Activated naive CD4-positive, alpha-beta T cell treated with anti-CD3 and anti-CD28 coated beads, Interleukin-2, amount 10 ng/mL, durations not matched to agents 7 days and 5 days (primary cell): ENCODE measurements at regions not wholly inside any gene's neighbourhood (a gene's known extent, or its start where the extent isn't known, plus 50 kb on each side); places are given as distances from the start of the nearest gene placed in this dataset.
"Not testable (repeated sequence)": the region's sequence is repeated elsewhere in the genome, so short reads cannot be mapped to it uniquely, and the experiment has no call there.

Experiments used
- CTCF ChIA-PET: fragments of 350-600 bp; sonication (Branson Sonifier 250); formaldehyde crosslinking; loops from one replicate; lab custom pipeline; 2021; ENCODE audit warnings: antibody characterized with exemption; lab: Charles Lee
- DNase-seq: peaks from one replicate; pipeline ENCODE4 v3.0.0-alpha.2; 2020
- H3K27ac Mint-ChIP-seq: one replicate; pipeline ENCODE4 v1.8.0; 2021; ENCODE audit warnings: mild to moderate bottlenecking, moderate library complexity, mixed read lengths
- H3K27me3 Mint-ChIP-seq: one replicate; pipeline ENCODE4 v1.8.0; 2021; ENCODE audit warnings: mild to moderate bottlenecking, mixed read lengths
- H3K36me3 Mint-ChIP-seq: one replicate; pipeline ENCODE4 v1.8.0; 2021; ENCODE audit warnings: mixed read lengths
- H3K4me1 Mint-ChIP-seq: one replicate; pipeline ENCODE4 v1.8.0; 2021; ENCODE audit warnings: mixed read lengths
- H3K4me3 Mint-ChIP-seq: one replicate; pipeline ENCODE4 v1.8.0; 2021; ENCODE audit warnings: mild to moderate bottlenecking, moderate library complexity, mixed read lengths
- H3K9me3 Mint-ChIP-seq: one replicate; pipeline ENCODE4 v1.8.0; 2021; ENCODE audit warnings: mixed read lengths

- Mint-ChIP-seq H3K9me3 (no peaks in the 10 kb centered on the region), H3K27me3 (no peaks in the 10 kb centered on the region), H3K4me3 (no peak overlapping the region), H3K4me1 (no peaks in the 10 kb centered on the region), H3K27ac (no peak overlapping the region), H3K36me3 (no peaks in the 10 kb centered on the region)
- DNase-seq: no peak
- CTCF ChIA-PET: no interaction called here
Observed at GRCh38 chr5:108556441-108557145, 174.7 kb upstream of the FBXL17 start.

- Mint-ChIP-seq H3K4me1 (no peaks in the 10 kb centered on the region), H3K4me3 (no peak overlapping the region), H3K36me3 (no peaks in the 10 kb centered on the region), H3K27ac (no peak overlapping the region), H3K27me3 (peaks cover 8% of the 10 kb centered on the region), H3K9me3 (no peaks in the 10 kb centered on the region)
- no peak for DNase-seq
- CTCF ChIA-PET: no interaction called here
Observed at GRCh38 chr5:108548684-108549596, 167.0 kb upstream of the FBXL17 start.

GRCh38 chr5:108546939-108547338, 165.0 kb upstream of the FBXL17 start:
- CTCF ChIA-PET: no interaction called here
- no peak for DNase-seq
- no peaks in the 10 kb centered on the region for H3K4me1 Mint-ChIP-seq
- peaks cover 8% of the 10 kb centered on the region for H3K27me3 Mint-ChIP-seq
- no peak overlapping the region for H3K4me3 Mint-ChIP-seq
- H3K9me3 Mint-ChIP-seq: no peaks in the 10 kb centered on the region
- no peaks in the 10 kb centered on the region for H3K36me3 Mint-ChIP-seq
- no peak overlapping the region for H3K27ac Mint-ChIP-seq

- DNase-seq: no peak
- Mint-ChIP-seq H3K27me3 (peaks cover 8% of the 10 kb centered on the region), H3K36me3 (no peaks in the 10 kb centered on the region), H3K27ac (no peak overlapping the region), H3K4me3 (no peak overlapping the region), H3K4me1 (no peaks in the 10 kb centered on the region), H3K9me3 (no peaks in the 10 kb centered on the region)
- CTCF ChIA-PET: no interaction called here
Observed at GRCh38 chr5:108545301-108545700, 163.4 kb upstream of the FBXL17 start.

- H3K27ac Mint-ChIP-seq: no peak overlapping the region
- no peaks in the 10 kb centered on the region for H3K4me1 Mint-ChIP-seq
- no peak overlapping the region for H3K4me3 Mint-ChIP-seq
- H3K9me3 Mint-ChIP-seq: no peaks in the 10 kb centered on the region
- H3K36me3 Mint-ChIP-seq: no peaks in the 10 kb centered on the region
- H3K27me3 Mint-ChIP-seq: peaks cover 4% of the 10 kb centered on the region
- CTCF ChIA-PET: no interaction called here
- no peak for DNase-seq
Observed at GRCh38 chr5:108543486-108543885, 161.6 kb upstream of the FBXL17 start.

- no peak overlapping the region for H3K27ac Mint-ChIP-seq
- no peaks in the 10 kb centered on the region for H3K36me3 Mint-ChIP-seq
- CTCF ChIA-PET: no interaction called here
- no peaks in the 10 kb centered on the region for H3K4me1 Mint-ChIP-seq
- DNase-seq: no peak
- no peaks in the 10 kb centered on the region for H3K9me3 Mint-ChIP-seq
- H3K27me3 Mint-ChIP-seq: no peaks in the 10 kb centered on the region
- no peak overlapping the region for H3K4me3 Mint-ChIP-seq
Observed at GRCh38 chr5:108541836-108542235, 159.9 kb upstream of the FBXL17 start.

GRCh38 chr5:108536321-108536720, 154.4 kb upstream of the FBXL17 start:
- CTCF ChIA-PET: no interaction called here
- DNase-seq: no peak
- Mint-ChIP-seq H3K4me3 (no peak overlapping the region), H3K4me1 (no peaks in the 10 kb centered on the region), H3K27ac (no peak overlapping the region), H3K27me3 (peaks cover 4% of the 10 kb centered on the region), H3K36me3 (no peaks in the 10 kb centered on the region), H3K9me3 (no peaks in the 10 kb centered on the region)

- H3K36me3 Mint-ChIP-seq, H3K9me3 Mint-ChIP-seq, CTCF ChIA-PET, H3K4me3 Mint-ChIP-seq, H3K27ac Mint-ChIP-seq, H3K4me1 Mint-ChIP-seq, H3K27me3 Mint-ChIP-seq, DNase-seq: not testable (repeated sequence)
Observed at GRCh38 chr5:108532129-108532445, 150.2 kb upstream of the FBXL17 start.

- H3K4me3 Mint-ChIP-seq: no peak overlapping the region
- no peaks in the 10 kb centered on the region for H3K4me1 Mint-ChIP-seq
- no peak for DNase-seq
- H3K27me3 Mint-ChIP-seq: peaks cover 7% of the 10 kb centered on the region
- CTCF ChIA-PET: no interaction called here
- H3K36me3 Mint-ChIP-seq: no peaks in the 10 kb centered on the region
- peaks cover under 1% of the 10 kb centered on the region for H3K9me3 Mint-ChIP-seq
- no peak overlapping the region for H3K27ac Mint-ChIP-seq
Observed at GRCh38 chr5:108531367-108532128, 149.7 kb upstream of the FBXL17 start.

GRCh38 chr5:108530706-108531105, 148.8 kb upstream of the FBXL17 start:
- no peaks in the 10 kb centered on the region for H3K4me1 Mint-ChIP-seq
- H3K27me3 Mint-ChIP-seq: peaks cover 7% of the 10 kb centered on the region
- no peak overlapping the region for H3K27ac Mint-ChIP-seq
- peaks cover 5% of the 10 kb centered on the region for H3K9me3 Mint-ChIP-seq
- CTCF ChIA-PET: no interaction called here
- no peaks in the 10 kb centered on the region for H3K36me3 Mint-ChIP-seq
- no peak overlapping the region for H3K4me3 Mint-ChIP-seq
- DNase-seq: no peak

GRCh38 chr5:108529381-108529780, 147.5 kb upstream of the FBXL17 start:
- H3K4me1 Mint-ChIP-seq: no peaks in the 10 kb centered on the region
- peaks cover 7% of the 10 kb centered on the region for H3K27me3 Mint-ChIP-seq
- no peak for DNase-seq
- no peaks in the 10 kb centered on the region for H3K36me3 Mint-ChIP-seq
- CTCF ChIA-PET: no interaction called here
- H3K4me3 Mint-ChIP-seq: no peak overlapping the region
- no peak overlapping the region for H3K27ac Mint-ChIP-seq
- peaks cover 5% of the 10 kb centered on the region for H3K9me3 Mint-ChIP-seq

GRCh38 chr5:108528655-108529054, 146.8 kb upstream of the FBXL17 start:
- H3K27me3 Mint-ChIP-seq: peaks cover 7% of the 10 kb centered on the region
- no peaks in the 10 kb centered on the region for H3K36me3 Mint-ChIP-seq
- no peaks in the 10 kb centered on the region for H3K4me1 Mint-ChIP-seq
- DNase-seq: no peak
- H3K9me3 Mint-ChIP-seq: peaks cover 5% of the 10 kb centered on the region
- H3K4me3 Mint-ChIP-seq: no peak overlapping the region
- no peak overlapping the region for H3K27ac Mint-ChIP-seq
- CTCF ChIA-PET: no interaction called here

GRCh38 chr5:108524564-108524963, 142.7 kb upstream of the FBXL17 start:
- Mint-ChIP-seq H3K4me1 (no peaks in the 10 kb centered on the region), H3K27me3 (no peaks in the 10 kb centered on the region), H3K4me3 (no peak overlapping the region), H3K36me3 (no peaks in the 10 kb centered on the region), H3K27ac (no peak overlapping the region), H3K9me3 (peaks cover 5% of the 10 kb centered on the region)
- CTCF ChIA-PET: no interaction called here
- no peak for DNase-seq

- H3K4me3 Mint-ChIP-seq: no peak overlapping the region
- H3K36me3 Mint-ChIP-seq: no peaks in the 10 kb centered on the region
- no peaks in the 10 kb centered on the region for H3K27me3 Mint-ChIP-seq
- H3K27ac Mint-ChIP-seq: no peak overlapping the region
- peaks cover 5% of the 10 kb centered on the region for H3K9me3 Mint-ChIP-seq
- CTCF ChIA-PET: no interaction called here
- H3K4me1 Mint-ChIP-seq: no peaks in the 10 kb centered on the region
- no peak for DNase-seq
Observed at GRCh38 chr5:108523360-108523759, 141.5 kb upstream of the FBXL17 start.
